NB4 (cell line): ENCODE measurements at regions not wholly inside any gene's neighbourhood (a gene's known extent, or its start where the extent isn't known, plus 50 kb on each side); places are given as distances from the start of the nearest gene placed in this dataset.

ENCODE experiments used
- CTCF ChIP-seq: IDR thresholded peaks from one replicate; pipeline ENCODE4 v1.5.1; 2012; ENCODE audit warnings: low read depth, low read length
- MYC ChIP-seq: IDR thresholded peaks from 2 replicates; pipeline ENCODE4 v1.6.1; 2011; ENCODE audit warnings: low read depth, low read length

GRCh38 chr5:89232139-89232603, 349.2 kb upstream of the MEF2C start:
- TF ChIP-seq CTCF (no peak), MYC (no peak)
